ENCODE measurements at regions not wholly inside any gene's neighbourhood (a gene's known extent, or its start where the extent isn't known, plus 50 kb on each side); places are given as distances from the start of the nearest gene placed in this dataset.

GRCh38 chr1:117770981-117771531 lies 158.4 kb downstream of the GDAP2 start:
- H3K9me3 ChIP-seq, result peaks cover 0 to 17% (median 11%) of the 10 kb centered on the region in 4 donors
- H3K27ac ChIP-seq (replicated peaks in 1 of 4), result no peak overlapping the region
- WGBS, result 50% methylated on average over 1 of the region's 1 CpG
- H3K4me1 ChIP-seq, result no peaks in the 10 kb centered on the region
- DNase-seq (ENCODE audit: extremely low spot score), result no peak
- no peaks in the 10 kb centered on the region for H3K27me3 ChIP-seq
- H3K4me3 ChIP-seq, result no peak overlapping the region
- TF ChIP-seq POLR2A (IDR thresholded peaks at IDR 0.05; ENCODE audit: low read depth) (no peak), POLR2AphosphoS5 (IDR thresholded peaks at IDR 0.05) (no peak), EP300 (IDR thresholded peaks at IDR 0.05) (no peak), CTCF (IDR thresholded peaks at IDR 0.05) (no peak)
- H3K36me3 ChIP-seq, result no peaks in the 10 kb centered on the region
- intact Hi-C loops (cut with DNase I), result no loop called here

- WGBS, result 86% methylated on average over 2 of the region's 2 CpGs
- Histone ChIP-seq H3K4me3 (no peak overlapping the region), H3K9me3 (no peaks in the 10 kb centered on the region), H3K27ac (replicated peaks in 1 of 4) (no peak overlapping the region), H3K36me3 (no peaks in the 10 kb centered on the region), H3K4me1 (peaks cover 0 to 3% (median 0%) of the 10 kb centered on the region in 4 donors), H3K27me3 (no peaks in the 10 kb centered on the region)
- intact Hi-C loops (cut with DNase I), result no loop called here
- no peak for DNase-seq (ENCODE audit: extremely low spot score)
- no peak for TF ChIP-seq POLR2A (IDR thresholded peaks at IDR 0.05; ENCODE audit: low read depth)
- TF ChIP-seq POLR2AphosphoS5 (IDR thresholded peaks at IDR 0.05), result no peak
- TF ChIP-seq CTCF (IDR thresholded peaks at IDR 0.05), result no peak
- TF ChIP-seq EP300 (IDR thresholded peaks at IDR 0.05), result no peak
Measured at GRCh38 chr1:117779364-117779763, 150.1 kb downstream of the GDAP2 start.

- Histone ChIP-seq H3K27ac (replicated peaks in 1 of 4) (peak overlapping the region in 1 of 4 donors; percentile 26), H3K27me3 (no peaks in the 10 kb centered on the region), H3K9me3 (no peaks in the 10 kb centered on the region), H3K4me3 (no peak overlapping the region), H3K36me3 (no peaks in the 10 kb centered on the region), H3K4me1 (peaks cover 0 to 3% (median 0%) of the 10 kb centered on the region in 4 donors)
- no peak for TF ChIP-seq POLR2A (IDR thresholded peaks at IDR 0.05; ENCODE audit: low read depth)
- no peak for TF ChIP-seq EP300 (IDR thresholded peaks at IDR 0.05)
- no peak for TF ChIP-seq CTCF (IDR thresholded peaks at IDR 0.05)
- TF ChIP-seq POLR2AphosphoS5 (IDR thresholded peaks at IDR 0.05), result no peak
- 55% methylated on average over 5 of the region's 5 CpGs for WGBS
- intact Hi-C loops (cut with DNase I), result no loop called here
- DNase-seq (ENCODE audit: extremely low spot score), result no peak
Measured at GRCh38 chr1:117780687-117781475, 148.5 kb downstream of the GDAP2 start.

- no peak overlapping the region for H3K4me3 ChIP-seq
- no peaks in the 10 kb centered on the region for H3K36me3 ChIP-seq
- H3K27ac ChIP-seq (replicated peaks in 1 of 4), result no peak overlapping the region
- intact Hi-C loops (cut with DNase I), result no loop called here
- peaks cover 0 to 3% (median 0%) of the 10 kb centered on the region in 4 donors for H3K4me1 ChIP-seq
- no peak for TF ChIP-seq CTCF (IDR thresholded peaks at IDR 0.05)
- no peak for TF ChIP-seq EP300 (IDR thresholded peaks at IDR 0.05)
- no peak for TF ChIP-seq POLR2A (IDR thresholded peaks at IDR 0.05; ENCODE audit: low read depth)
- no peak for TF ChIP-seq POLR2AphosphoS5 (IDR thresholded peaks at IDR 0.05)
- H3K9me3 ChIP-seq, result no peaks in the 10 kb centered on the region
- WGBS, result 72% methylated on average over 4 of the region's 4 CpGs
- no peak for DNase-seq (ENCODE audit: extremely low spot score)
- no peaks in the 10 kb centered on the region for H3K27me3 ChIP-seq
Measured at GRCh38 chr1:117782056-117782455, 147.4 kb downstream of the GDAP2 start.

Data from esophagus muscularis mucosa (tissue), 4 donors.